Fibroblast of lung (primary cell): ENCODE measurements at regions not wholly inside any gene's neighbourhood (a gene's known extent, or its start where the extent isn't known, plus 50 kb on each side); places are given as distances from the start of the nearest gene placed in this dataset.

Experiments used
- EZH2 ChIP-seq: IDR thresholded peaks from 2 replicates; pipeline ENCODE4 v1.5.1; 2012; ENCODE audit warnings: low read length, control low read depth, mild to moderate bottlenecking; ENCODE audit errors: missing control alignments
- TF ChIP-seq, protein P1 (sequence below), 2 donors: IDR thresholded peaks in 1 of 2; conservative IDR thresholded peaks in 1 of 2; 1 replicate in 1 of 2; 2 replicates in 1 of 2; pipeline ENCODE4 v1.5.1; 2011 to 2012; ENCODE audit warnings: low read length in 2 of 2, control low read depth in 1 of 2, inconsistent platforms in 1 of 2, low read depth in 1 of 2, mild to moderate bottlenecking in 1 of 2

DNA sequence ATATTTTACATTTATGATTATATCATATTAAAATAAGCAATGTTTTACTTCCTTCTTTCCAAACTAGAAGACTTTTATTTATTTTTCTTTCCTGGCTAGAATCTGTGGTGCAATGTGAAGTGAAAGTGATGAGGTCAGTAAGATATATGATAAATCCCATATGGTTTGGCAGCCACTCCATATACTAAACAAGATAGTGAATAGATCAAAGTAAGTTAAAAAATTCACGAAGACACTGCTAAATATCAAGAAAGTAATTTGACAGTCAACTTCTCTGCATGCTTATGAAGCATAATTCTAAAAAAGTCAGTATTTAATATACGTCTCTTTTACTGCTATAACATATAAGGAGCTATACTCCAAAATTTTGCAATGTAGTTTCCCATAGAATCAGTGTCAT lies 972.8 kb downstream of the DTWD2 start:
- TF ChIP-seq, protein P1, sequence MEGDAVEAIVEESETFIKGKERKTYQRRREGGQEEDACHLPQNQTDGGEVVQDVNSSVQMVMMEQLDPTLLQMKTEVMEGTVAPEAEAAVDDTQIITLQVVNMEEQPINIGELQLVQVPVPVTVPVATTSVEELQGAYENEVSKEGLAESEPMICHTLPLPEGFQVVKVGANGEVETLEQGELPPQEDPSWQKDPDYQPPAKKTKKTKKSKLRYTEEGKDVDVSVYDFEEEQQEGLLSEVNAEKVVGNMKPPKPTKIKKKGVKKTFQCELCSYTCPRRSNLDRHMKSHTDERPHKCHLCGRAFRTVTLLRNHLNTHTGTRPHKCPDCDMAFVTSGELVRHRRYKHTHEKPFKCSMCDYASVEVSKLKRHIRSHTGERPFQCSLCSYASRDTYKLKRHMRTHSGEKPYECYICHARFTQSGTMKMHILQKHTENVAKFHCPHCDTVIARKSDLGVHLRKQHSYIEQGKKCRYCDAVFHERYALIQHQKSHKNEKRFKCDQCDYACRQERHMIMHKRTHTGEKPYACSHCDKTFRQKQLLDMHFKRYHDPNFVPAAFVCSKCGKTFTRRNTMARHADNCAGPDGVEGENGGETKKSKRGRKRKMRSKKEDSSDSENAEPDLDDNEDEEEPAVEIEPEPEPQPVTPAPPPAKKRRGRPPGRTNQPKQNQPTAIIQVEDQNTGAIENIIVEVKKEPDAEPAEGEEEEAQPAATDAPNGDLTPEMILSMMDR (conservative IDR thresholded peaks at IDR 0.05 in 1 of 2, IDR thresholded peaks at IDR 0.05 in 1 of 2; ENCODE audit: low read depth in 1 of 2, low read length in 2 of 2) = no peak
- TF ChIP-seq EZH2 = no peak
